NCI-H345 (cell line): ENCODE measurements at regions not wholly inside any gene's neighbourhood (a gene's known extent, or its start where the extent isn't known, plus 50 kb on each side); places are given as distances from the start of the nearest gene placed in this dataset.
"Not testable (repeated sequence)": the region's sequence is repeated elsewhere in the genome, so short reads cannot be mapped to it uniquely, and the experiment has no call there.

Source experiments
- DNase-seq: peaks from one replicate; lab custom pipeline; 2025; lab: John Stamatoyannopoulos, UW

GRCh38 chr20:40849456-40849855 is 160.4 kb upstream of the MAFB start:
- no peak for DNase-seq

GRCh38 chr20:40851051-40851450 is 162.0 kb upstream of the MAFB start:
- DNase-seq: no peak

GRCh38 chr20:40855269-40855668 is 166.2 kb upstream of the MAFB start:
- no peak for DNase-seq

- DNase-seq: no peak
Observed at GRCh38 chr20:40856653-40857052, 167.6 kb upstream of the MAFB start.

- no peak for DNase-seq
Observed at GRCh38 chr20:40860487-40860902, 168.1 kb upstream of the TOP1 start.

- DNase-seq: no peak
Observed at GRCh38 chr20:40861427-40862008, 167.1 kb upstream of the TOP1 start.

DNA sequence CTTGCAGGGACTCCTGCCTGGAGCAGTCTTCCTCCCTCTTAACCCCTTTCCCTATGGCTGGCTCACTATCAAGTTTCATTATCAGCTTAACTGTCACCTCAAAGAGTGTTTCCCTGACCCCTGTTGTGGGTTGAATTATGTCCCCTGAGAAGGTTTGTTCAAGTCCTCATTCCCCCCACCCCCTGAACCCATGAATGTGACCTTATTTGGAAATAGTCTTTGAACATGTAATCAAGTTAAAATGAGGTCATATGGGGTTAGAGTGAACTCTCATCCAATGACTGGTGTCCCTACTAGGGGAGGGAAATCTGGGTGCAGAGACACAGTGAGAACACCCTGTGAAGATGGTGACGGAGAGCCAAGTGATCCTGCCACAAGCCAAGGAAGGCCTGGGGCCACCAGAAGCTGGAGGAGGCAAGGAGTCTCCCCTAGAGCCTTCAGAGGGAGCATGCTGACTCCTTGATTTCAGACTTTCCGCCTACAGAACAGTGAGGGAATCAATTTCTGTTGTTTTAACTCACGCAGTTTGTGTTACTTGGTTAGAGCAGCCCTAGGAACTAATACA is 165.2 kb upstream of the TOP1 start:
- no peak for DNase-seq

DNA sequence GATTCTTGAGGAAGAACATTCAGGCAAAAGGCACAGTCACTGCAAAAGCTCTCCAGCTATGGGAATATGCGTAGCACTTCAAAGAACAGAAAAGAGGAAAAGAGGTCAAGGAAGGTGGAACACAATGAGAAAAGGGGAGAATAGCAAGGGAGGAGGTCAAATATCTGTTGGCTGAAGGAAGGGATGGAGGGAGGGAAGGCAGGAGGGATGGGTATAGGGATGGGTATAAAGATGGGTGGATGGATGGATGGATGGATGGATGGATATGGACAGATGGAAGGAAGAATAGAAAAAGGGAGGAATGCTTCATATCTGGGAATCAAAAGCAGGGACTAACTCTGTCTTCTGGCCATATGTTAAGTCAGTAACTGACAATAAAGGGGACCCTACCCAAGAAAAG is 164.2 kb upstream of the TOP1 start:
- no peak for DNase-seq

GRCh38 chr20:40865095-40865494 is 163.5 kb upstream of the TOP1 start:
- DNase-seq: no peak

- no peak for DNase-seq
Observed at GRCh38 chr20:40866056-40866455, 162.6 kb upstream of the TOP1 start.

DNA sequence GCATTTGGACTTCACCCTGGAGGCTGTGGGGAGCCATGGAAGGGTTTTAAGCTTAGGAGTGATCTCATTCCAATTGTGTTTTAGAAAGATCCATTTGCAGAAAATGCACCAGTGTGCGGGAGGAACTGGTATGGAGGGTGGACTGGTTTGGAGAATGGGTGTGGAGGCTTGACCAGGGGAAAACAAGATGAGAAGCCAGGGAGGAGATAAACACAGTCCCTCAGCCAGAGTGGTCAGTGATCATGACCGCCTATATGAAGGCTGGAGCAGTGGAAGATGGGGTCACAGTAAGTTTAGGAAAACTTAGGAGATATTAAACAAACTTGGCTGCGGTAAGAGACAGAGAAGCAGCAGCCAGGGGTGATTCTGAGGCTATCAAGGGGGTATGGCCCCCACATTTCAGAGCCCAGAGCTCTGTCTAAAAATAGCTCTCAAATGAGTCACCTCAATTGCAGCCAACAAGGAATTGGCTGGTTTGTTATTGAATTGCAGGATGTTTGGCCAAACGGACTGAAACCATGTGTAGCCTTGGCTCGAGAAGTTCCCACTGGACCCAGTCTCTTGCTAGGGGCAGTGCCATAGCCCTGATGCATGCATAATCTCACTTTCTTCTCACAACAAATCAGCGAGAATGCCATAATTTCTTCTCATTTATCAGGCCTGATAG is 159.9 kb upstream of the TOP1 start:
- DNase-seq: no peak

DNA sequence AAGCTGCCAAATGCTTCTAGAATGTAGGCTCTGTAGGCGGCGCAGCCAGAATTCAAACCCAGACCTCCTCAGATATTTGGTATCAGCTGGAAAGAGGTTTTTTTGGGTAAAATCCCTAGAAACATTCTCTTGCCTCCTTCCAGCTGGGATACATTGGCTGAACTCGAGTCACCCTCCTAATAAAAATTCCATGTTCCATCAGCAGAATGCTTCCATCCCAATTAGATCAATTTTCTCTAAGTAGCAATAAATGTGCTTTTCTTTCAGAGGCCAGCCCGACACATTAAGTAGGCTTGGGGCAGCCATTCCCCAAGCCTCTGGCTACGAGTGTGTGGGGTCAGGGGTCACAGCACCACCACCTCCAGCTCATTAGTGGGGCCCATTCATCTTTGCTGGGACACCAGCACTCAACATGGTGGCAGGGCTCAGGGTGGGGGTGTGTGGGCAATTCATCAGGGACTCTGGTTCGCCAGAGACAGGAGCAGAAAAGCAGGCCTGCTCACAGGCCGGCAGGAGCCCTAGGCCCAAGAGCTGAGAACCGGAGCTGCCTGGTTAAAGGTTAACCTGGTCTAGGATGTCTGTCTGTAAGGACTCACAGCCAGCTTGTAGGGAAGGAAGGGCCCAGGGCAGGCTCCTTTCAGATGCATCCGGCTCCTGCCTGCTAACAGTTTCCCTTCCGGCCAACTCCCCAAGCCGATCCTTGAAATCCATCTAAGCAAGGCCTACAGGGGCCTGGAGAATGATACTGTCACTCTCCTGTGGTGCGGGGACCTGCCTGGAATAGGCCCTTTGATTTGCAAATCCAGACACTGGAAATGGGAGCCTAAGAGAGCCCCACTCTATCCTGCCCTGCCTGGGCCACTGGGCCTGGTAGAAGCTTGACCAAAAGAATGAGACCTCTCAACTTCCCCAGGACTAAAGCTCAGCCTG is 159.1 kb upstream of the TOP1 start:
- DNase-seq: no peak

DNA sequence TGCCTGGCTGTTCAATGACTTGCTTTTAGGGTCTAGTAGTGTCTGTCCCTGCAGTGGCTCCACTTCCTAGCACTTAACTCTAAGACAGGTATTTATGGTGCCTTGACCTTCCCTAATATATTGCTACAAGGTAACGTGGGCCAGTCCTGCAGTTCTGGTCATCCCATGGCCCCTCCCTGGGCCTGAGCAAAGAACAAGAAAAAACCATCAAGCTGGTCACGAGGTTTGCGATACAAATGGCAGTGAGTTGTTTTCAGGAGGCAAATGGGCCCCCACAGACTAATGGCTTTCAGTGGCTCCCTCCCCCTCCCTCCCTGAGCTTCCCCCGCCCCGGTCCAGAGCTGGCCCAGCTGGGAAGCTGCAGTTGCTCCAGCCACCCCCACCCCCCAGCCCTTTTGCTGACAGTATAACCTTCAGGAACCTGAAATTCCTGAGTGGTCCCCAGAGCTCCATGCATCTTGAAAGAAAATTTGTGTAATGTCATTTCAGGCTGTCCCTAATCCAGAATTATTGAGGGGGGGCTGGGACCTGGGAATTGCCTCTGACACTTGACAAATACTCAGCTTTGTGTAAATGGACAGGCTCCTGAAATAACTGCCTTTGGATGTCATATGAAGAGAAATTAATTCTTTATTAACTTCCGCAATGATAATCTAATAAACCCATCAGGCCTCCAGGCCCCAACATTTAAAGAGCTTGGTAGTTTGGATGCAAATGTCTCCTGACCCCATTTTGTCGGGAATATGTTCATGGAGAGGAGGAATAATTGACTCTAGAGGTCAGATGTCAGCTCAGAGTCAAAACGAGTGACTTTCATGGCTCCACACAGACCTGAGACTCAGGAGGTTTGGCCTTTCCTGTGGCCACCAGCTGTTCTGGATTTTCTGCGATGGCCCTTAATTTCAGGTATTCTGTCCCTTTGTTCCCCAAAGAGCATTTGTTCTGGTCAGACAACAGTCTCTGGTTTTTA is 153.2 kb upstream of the TOP1 start:
- DNase-seq: no peak

GRCh38 chr20:40878099-40878498 is 150.5 kb upstream of the TOP1 start:
- not testable (repeated sequence) for DNase-seq

DNA sequence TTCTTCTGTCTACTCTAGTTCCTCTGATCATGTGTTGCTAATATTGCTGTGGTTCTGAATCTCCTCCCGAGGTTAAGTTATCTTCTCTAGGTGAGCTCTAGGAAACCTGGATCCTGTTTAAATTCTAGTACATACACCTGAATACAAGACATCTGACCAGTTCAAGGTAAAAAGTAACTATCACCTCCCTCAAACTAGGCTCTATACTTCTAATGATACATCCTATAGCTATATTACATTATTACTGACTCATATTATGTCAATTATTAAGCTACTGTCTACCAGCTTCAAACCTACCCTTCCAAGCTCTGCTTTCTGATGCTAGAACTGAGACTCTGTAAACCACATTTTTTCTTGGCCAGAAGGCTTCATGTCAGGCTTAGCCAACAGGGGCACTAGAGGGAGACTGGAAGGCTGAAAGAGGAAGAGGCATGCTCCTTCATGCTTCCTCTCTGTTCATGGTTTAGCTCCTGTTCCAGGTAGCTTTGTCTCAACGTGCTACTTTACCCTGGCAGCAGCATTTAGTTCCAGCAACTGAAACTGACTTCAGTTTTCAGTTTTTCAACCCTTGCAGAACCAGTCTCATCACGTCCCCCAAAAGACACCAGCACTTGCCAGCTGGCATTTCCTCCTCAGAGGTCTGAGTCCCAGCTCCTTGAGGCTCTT is 148.4 kb upstream of the TOP1 start:
- no peak for DNase-seq

DNA sequence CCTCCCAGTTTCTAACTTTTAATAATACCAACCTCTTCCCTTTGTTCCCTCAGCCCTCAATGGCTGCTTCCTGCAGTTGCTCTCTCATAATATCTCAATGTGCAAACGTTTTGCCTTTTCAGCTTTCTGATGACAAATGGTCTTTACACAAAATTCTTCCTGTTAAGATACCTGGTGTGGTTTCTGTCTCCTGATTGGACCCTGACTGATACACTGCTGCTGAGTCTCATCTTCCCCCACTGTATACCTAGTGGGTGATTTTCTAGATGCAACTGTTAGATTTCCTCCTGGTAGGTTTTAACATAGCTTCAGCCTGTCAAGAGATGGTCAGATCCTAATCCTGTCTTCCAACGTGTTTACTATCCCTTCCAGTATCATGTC is 147.9 kb upstream of the TOP1 start:
- no peak for DNase-seq

GRCh38 chr20:40882152-40882551 is 146.5 kb upstream of the TOP1 start:
- DNase-seq: no peak

- DNase-seq: peak; percentile 12
Observed at GRCh38 chr20:40883097-40883496, 145.5 kb upstream of the TOP1 start.

DNA sequence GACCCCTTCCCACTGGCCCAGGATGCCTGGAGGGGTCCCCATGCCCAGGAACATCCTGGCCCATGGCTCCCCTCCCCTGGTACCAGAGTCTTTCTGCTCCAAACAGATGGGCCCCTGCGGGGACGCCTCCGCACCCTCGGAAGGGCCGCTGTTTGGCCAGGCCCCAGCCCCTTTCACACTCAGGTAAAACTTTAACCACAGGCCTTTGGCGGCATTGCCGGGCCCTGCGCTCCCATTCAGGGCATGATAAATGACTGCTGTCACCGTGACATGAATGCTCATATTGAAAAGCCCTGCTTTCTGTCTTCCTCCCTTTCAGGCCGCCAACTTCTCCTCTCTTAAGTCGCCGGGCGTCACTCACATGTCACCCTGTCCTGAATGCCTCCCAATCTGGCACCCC is 141.5 kb upstream of the TOP1 start:
- DNase-seq: no peak

DNA sequence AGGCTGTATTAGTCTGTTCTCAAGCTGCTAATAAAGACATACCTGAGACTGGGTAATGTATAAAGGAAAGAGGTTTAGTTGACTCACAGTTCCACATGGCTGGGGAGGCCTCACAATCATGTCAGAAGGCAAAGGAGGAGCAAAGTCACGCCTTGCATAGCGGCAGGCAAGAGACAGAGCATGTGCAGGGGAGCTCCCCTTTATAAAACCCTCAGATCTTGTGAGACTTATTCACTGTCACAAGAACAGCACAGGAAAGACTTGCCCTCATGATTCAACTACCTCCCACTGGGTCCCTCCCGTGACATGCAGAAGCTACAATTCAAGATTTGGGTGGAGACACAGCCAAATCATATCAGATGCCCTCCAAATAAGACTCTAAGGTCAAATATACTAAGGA is 139.4 kb upstream of the TOP1 start:
- not testable (repeated sequence) for DNase-seq

- DNase-seq: no peak
Observed at GRCh38 chr20:40890181-40890580, 138.4 kb upstream of the TOP1 start.
